ENCODE measurements at regions not wholly inside any gene's neighbourhood (a gene's known extent, or its start where the extent isn't known, plus 50 kb on each side); places are given as distances from the start of the nearest gene placed in this dataset.

- WGBS, 2 donors: 62 to 67% methylated on average over 3 of the region's 3 CpGs
- intact Hi-C loops (cut with DNase I; ENCODE audit: low total_unique reads): no loop called here
- DNase-seq (ENCODE audit: low spot score in 2 of 2): no peak
- TF ChIP-seq CTCF (IDR thresholded peaks at IDR 0.05): no peak
- TF ChIP-seq POLR2A (IDR thresholded peaks at IDR 0.05): no peak
- no peak overlapping the region for H3K4me3 ChIP-seq (ENCODE audit: low read depth, poor library complexity, severe bottlenecking)
Observed at GRCh38 chr5:152285764-152286163, 119.3 kb downstream of the NMUR2 start.

- H3K4me3 ChIP-seq (ENCODE audit: low read depth, poor library complexity, severe bottlenecking): no peak overlapping the region
- intact Hi-C loops (cut with DNase I; ENCODE audit: low total_unique reads): no loop called here
- 68 to 77% methylated on average over 1 of the region's 1 CpG for WGBS, 2 donors
- DNase-seq (ENCODE audit: low spot score in 2 of 2): no peak
- TF ChIP-seq CTCF (IDR thresholded peaks at IDR 0.05) (no peak), POLR2A (IDR thresholded peaks at IDR 0.05) (no peak)
Observed at GRCh38 chr5:152282331-152282730, 122.7 kb downstream of the NMUR2 start.

- DNase-seq (ENCODE audit: low spot score in 2 of 2): no peak
- intact Hi-C loops (cut with DNase I; ENCODE audit: low total_unique reads): no loop called here
- no peak overlapping the region for H3K4me3 ChIP-seq (ENCODE audit: low read depth, poor library complexity, severe bottlenecking)
- 92 to 95% methylated on average over 2 of the region's 2 CpGs for WGBS, 2 donors
- TF ChIP-seq CTCF (IDR thresholded peaks at IDR 0.05): no peak
- no peak for TF ChIP-seq POLR2A (IDR thresholded peaks at IDR 0.05)
Observed at GRCh38 chr5:152277936-152278335, 127.1 kb downstream of the NMUR2 start.

- intact Hi-C loops (cut with DNase I; ENCODE audit: low total_unique reads): no loop called here
- 16 to 27% methylated on average over 2 of the region's 2 CpGs for WGBS, 2 donors
- no peak overlapping the region for H3K4me3 ChIP-seq (ENCODE audit: low read depth, poor library complexity, severe bottlenecking)
- no peak for DNase-seq (ENCODE audit: low spot score in 2 of 2)
- no peak for TF ChIP-seq POLR2A (IDR thresholded peaks at IDR 0.05)
- no peak for TF ChIP-seq CTCF (IDR thresholded peaks at IDR 0.05)
Observed at GRCh38 chr5:152274224-152274623, 130.9 kb downstream of the NMUR2 start.

GRCh38 chr5:152271420-152271819 is 133.7 kb downstream of the NMUR2 start:
- no peak for TF ChIP-seq CTCF (IDR thresholded peaks at IDR 0.05)
- TF ChIP-seq POLR2A (IDR thresholded peaks at IDR 0.05): no peak
- WGBS, 2 donors: 38 to 50% methylated on average over 5 of the region's 5 CpGs
- DNase-seq (ENCODE audit: low spot score in 2 of 2): no peak
- intact Hi-C loops (cut with DNase I; ENCODE audit: low total_unique reads): no loop called here
- H3K4me3 ChIP-seq (ENCODE audit: low read depth, poor library complexity, severe bottlenecking): no peak overlapping the region

GRCh38 chr5:152270096-152270495 is 135.0 kb downstream of the NMUR2 start:
- 41 to 52% methylated on average over 2 of the region's 2 CpGs for WGBS, 2 donors
- no peak overlapping the region for H3K4me3 ChIP-seq (ENCODE audit: low read depth, poor library complexity, severe bottlenecking)
- intact Hi-C loops (cut with DNase I; ENCODE audit: low total_unique reads): no loop called here
- no peak for DNase-seq (ENCODE audit: low spot score in 2 of 2)
- TF ChIP-seq POLR2A (IDR thresholded peaks at IDR 0.05) (no peak), CTCF (IDR thresholded peaks at IDR 0.05) (no peak)
